Cardiac muscle cell (in vitro differentiated cells and primary cell): ENCODE measurements at regions not wholly inside any gene's neighbourhood (a gene's known extent, or its start where the extent isn't known, plus 50 kb on each side); places are given as distances from the start of the nearest gene placed in this dataset.

Source experiments
- DNase-seq, 2 donors: peaks; one replicate each; pipeline versions ENCODE4 v3.0.0 to v3.0.0-alpha.2; 2010 to 2017; ENCODE audit warnings: low read depth in 1 of 2, low spot score in 1 of 2
- H3K27ac ChIP-seq: fragments of 200-600 bp; sonication (generic); 2 replicates; pipeline ENCODE4 v1.5.1; 2016
- H3K27me3 ChIP-seq: fragments of 200-600 bp; sonication (generic); 2 replicates; pipeline ENCODE4 v1.6.0; 2016; ENCODE audit warnings: control low read depth
- H3K36me3 ChIP-seq: fragments of 200-600 bp; sonication (generic); 2 replicates; pipeline ENCODE4 v1.5.1; 2016; ENCODE audit warnings: control low read depth
- H3K4me1 ChIP-seq: fragments of 200-600 bp; sonication (generic); 2 replicates; pipeline ENCODE4 v1.8.1; 2017; ENCODE audit warnings: low read depth, mild to moderate bottlenecking, mixed run types
- H3K4me3 ChIP-seq: fragments of 200-600 bp; sonication (generic); 2 replicates; pipeline ENCODE4 v1.5.1; 2016; ENCODE audit warnings: mild to moderate bottlenecking
- H3K9me3 ChIP-seq: fragments of 200-600 bp; sonication (generic); 2 replicates; pipeline ENCODE4 v1.5.1; 2017; ENCODE audit warnings: low read depth, mild to moderate bottlenecking, control low read depth
- TF ChIP-seq, protein P1 (sequence below): IDR thresholded peaks from 2 replicates; pipeline ENCODE4 v1.5.1; 2012; ENCODE audit warnings: low read depth, mild to moderate bottlenecking, low read length

- Histone ChIP-seq H3K4me1 (no peaks in the 10 kb centered on the region), H3K9me3 (no peaks in the 10 kb centered on the region), H3K4me3 (no peak overlapping the region)
Observed at GRCh38 chr4:11564021-11564420, 135.3 kb upstream of the HS3ST1 start.

GRCh38 chr4:11549525-11549924 lies 120.8 kb upstream of the HS3ST1 start:
- Histone ChIP-seq H3K36me3 (no peaks in the 10 kb centered on the region), H3K4me1 (peaks cover 9% of the 10 kb centered on the region), H3K9me3 (no peaks in the 10 kb centered on the region), H3K27ac (no peak overlapping the region), H3K27me3 (no peaks in the 10 kb centered on the region), H3K4me3 (no peak overlapping the region)
- no peak for DNase-seq
- TF ChIP-seq, protein P1, sequence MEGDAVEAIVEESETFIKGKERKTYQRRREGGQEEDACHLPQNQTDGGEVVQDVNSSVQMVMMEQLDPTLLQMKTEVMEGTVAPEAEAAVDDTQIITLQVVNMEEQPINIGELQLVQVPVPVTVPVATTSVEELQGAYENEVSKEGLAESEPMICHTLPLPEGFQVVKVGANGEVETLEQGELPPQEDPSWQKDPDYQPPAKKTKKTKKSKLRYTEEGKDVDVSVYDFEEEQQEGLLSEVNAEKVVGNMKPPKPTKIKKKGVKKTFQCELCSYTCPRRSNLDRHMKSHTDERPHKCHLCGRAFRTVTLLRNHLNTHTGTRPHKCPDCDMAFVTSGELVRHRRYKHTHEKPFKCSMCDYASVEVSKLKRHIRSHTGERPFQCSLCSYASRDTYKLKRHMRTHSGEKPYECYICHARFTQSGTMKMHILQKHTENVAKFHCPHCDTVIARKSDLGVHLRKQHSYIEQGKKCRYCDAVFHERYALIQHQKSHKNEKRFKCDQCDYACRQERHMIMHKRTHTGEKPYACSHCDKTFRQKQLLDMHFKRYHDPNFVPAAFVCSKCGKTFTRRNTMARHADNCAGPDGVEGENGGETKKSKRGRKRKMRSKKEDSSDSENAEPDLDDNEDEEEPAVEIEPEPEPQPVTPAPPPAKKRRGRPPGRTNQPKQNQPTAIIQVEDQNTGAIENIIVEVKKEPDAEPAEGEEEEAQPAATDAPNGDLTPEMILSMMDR, result no peak

More at GRCh38 chr4:11564021-11564420, 135.3 kb upstream of the HS3ST1 start:
- no peak overlapping the region for H3K27ac ChIP-seq
- TF ChIP-seq, protein P1, result no peak
- no peak for DNase-seq
- no peaks in the 10 kb centered on the region for H3K27me3 ChIP-seq
- no peaks in the 10 kb centered on the region for H3K36me3 ChIP-seq

GRCh38 chr4:11548597-11549082 lies 119.9 kb upstream of the HS3ST1 start:
- H3K27me3 ChIP-seq, result no peaks in the 10 kb centered on the region
- H3K4me3 ChIP-seq, result no peak overlapping the region
- H3K9me3 ChIP-seq, result no peaks in the 10 kb centered on the region
- peaks cover 10% of the 10 kb centered on the region for H3K4me1 ChIP-seq
- no peaks in the 10 kb centered on the region for H3K36me3 ChIP-seq
- no peak overlapping the region for H3K27ac ChIP-seq
- DNase-seq, result peak; percentile 20 to 41
- TF ChIP-seq, protein P1, result no peak

GRCh38 chr4:11546391-11547175 lies 117.9 kb upstream of the HS3ST1 start:
- Histone ChIP-seq H3K27ac (no peak overlapping the region), H3K4me1 (peaks cover 12% of the 10 kb centered on the region), H3K9me3 (no peaks in the 10 kb centered on the region), H3K27me3 (no peaks in the 10 kb centered on the region), H3K36me3 (no peaks in the 10 kb centered on the region), H3K4me3 (no peak overlapping the region)
- DNase-seq, result no peak
- TF ChIP-seq, protein P1, result no peak

DNA sequence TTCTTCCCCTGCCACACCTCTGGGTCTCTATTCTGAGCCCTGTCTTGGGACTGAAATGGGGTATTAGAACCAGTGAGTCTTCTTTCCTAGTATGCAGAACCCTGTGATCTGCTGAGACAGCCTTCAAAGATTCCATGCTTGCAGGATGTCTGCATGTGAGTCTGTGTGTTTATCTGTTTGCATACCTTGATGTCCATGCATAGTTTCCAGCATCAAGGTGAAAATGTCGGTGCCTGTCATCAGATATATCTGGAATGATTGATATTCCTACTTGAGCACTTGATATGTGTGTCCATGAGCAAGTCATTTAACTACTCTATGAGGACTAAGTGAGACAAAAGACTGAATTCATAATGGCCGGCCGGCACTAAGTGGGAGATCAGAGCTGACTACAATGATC lies 117.0 kb upstream of the HS3ST1 start:
- Histone ChIP-seq H3K27me3 (no peaks in the 10 kb centered on the region), H3K27ac (no peak overlapping the region), H3K36me3 (no peaks in the 10 kb centered on the region), H3K4me1 (peaks cover 12% of the 10 kb centered on the region), H3K9me3 (no peaks in the 10 kb centered on the region), H3K4me3 (no peak overlapping the region)
- no peak for DNase-seq
- TF ChIP-seq, protein P1, result no peak
